CD4-positive, alpha-beta T cell (primary cell): ENCODE measurements at regions not wholly inside any gene's neighbourhood (a gene's known extent, or its start where the extent isn't known, plus 50 kb on each side); places are given as distances from the start of the nearest gene placed in this dataset.

ENCODE experiments used
- ATAC-seq: fragments of 200-7000 bp; cut with Tn5 transposase; one replicate; pipeline ENCODE4 v1.10.0; 2022; ENCODE audit warnings: mild to moderate bottlenecking; ENCODE audit not compliant: poor library complexity
- CTCF ChIA-PET: fragments of 350-600 bp; sonication (Branson Sonifier 250); formaldehyde crosslinking; loops from one replicate; lab custom pipeline; 2021; ENCODE audit warnings: antibody characterized with exemption, inconsistent platforms; lab: Charles Lee
- POLR2A ChIA-PET: fragments of 350-600 bp; sonication (Branson Sonifier 250); formaldehyde crosslinking; loops from one replicate; lab custom pipeline; 2021; ENCODE audit warnings: antibody characterized with exemption, inconsistent platforms; lab: Charles Lee
- DNase-seq, 14 experiments: peaks; one replicate each; pipeline ENCODE4 v3.0.0-alpha.2; 2013 to 2020; ENCODE audit warnings: mixed read lengths in 2 of 14
- H3K27ac ChIP-seq, 2 donors: one replicate each; pipeline versions ENCODE4 v1.5.1 to v1.7.0; 2013; ENCODE audit warnings: low read length in 2 of 2, low read depth in 1 of 2, mild to moderate bottlenecking in 1 of 2
- H3K27me3 ChIP-seq, 2 experiments: 1 replicate in 1 of 2; 2 replicates in 1 of 2; pipeline versions ENCODE4 v1.6.1 to v1.7.0; 2013; ENCODE audit warnings: low read length in 2 of 2, control low read depth in 1 of 2, mild to moderate bottlenecking in 1 of 2, moderate library complexity in 1 of 2; ENCODE audit not compliant: insufficient read depth in 2 of 2, control insufficient read depth in 1 of 2
- H3K36me3 ChIP-seq: one replicate; pipeline ENCODE4 v1.6.1; 2013; ENCODE audit warnings: low read length, control low read depth; ENCODE audit not compliant: insufficient read depth
- H3K4me1 ChIP-seq: one replicate; pipeline ENCODE4 v1.6.1; 2013; ENCODE audit warnings: low read length, control low read depth; ENCODE audit not compliant: insufficient read depth
- H3K4me3 ChIP-seq: one replicate; pipeline ENCODE4 v1.5.1; 2013; ENCODE audit warnings: mild to moderate bottlenecking, low read length, moderate library complexity
- H3K9me3 ChIP-seq, 2 experiments: 1 replicate in 1 of 2; 2 replicates in 1 of 2; pipeline versions ENCODE4 v1.6.1 to v1.7.0; 2013; ENCODE audit warnings: low read length in 2 of 2, mild to moderate bottlenecking in 2 of 2, control low read depth in 1 of 2, moderate library complexity in 1 of 2; ENCODE audit not compliant: control insufficient read depth in 1 of 2, insufficient read depth in 1 of 2
- H3K27ac Mint-ChIP-seq: one replicate; pipeline ENCODE4 v1.8.0; 2020; ENCODE audit warnings: mixed read lengths
- H3K27me3 Mint-ChIP-seq: one replicate; pipeline ENCODE4 v1.8.0; 2021; ENCODE audit warnings: mixed read lengths
- H3K36me3 Mint-ChIP-seq: one replicate; pipeline ENCODE4 v1.8.0; 2021; ENCODE audit warnings: low read depth, mixed read lengths
- H3K4me1 Mint-ChIP-seq: one replicate; pipeline ENCODE4 v1.8.0; 2021; ENCODE audit warnings: low read depth, mixed read lengths
- H3K4me3 Mint-ChIP-seq: one replicate; pipeline ENCODE4 v1.8.0; 2020; ENCODE audit warnings: mild to moderate bottlenecking, mixed read lengths
- H3K9me3 Mint-ChIP-seq: one replicate; pipeline ENCODE4 v1.8.0; 2020; ENCODE audit warnings: mixed read lengths
- CTCF ChIP-seq: fragments of 200-600 bp; IDR thresholded peaks from one replicate; pipeline ENCODE4 v1.8.0; 2022; ENCODE audit warnings: antibody characterized with exemption, mild to moderate bottlenecking
- intact Hi-C, 2 experiments: fragments of 100-400 bp; cut with DNase I in 1 of 2; cut with micrococcal nuclease in 1 of 2; formaldehyde crosslinking; loops; one replicate each; pipeline versions ENCODE4 v1.15.1 to v1.9.0; 2023 to 2025; cut with DNase I, micrococcal nuclease

- ChIA-PET CTCF (no interaction called here), POLR2A (no interaction called here)
- no peak for ATAC-seq
Measured at GRCh38 chr20:5410470-5410869, 93.7 kb upstream of the PROKR2 start.

GRCh38 chr20:5402903-5403531 lies 86.3 kb upstream of the PROKR2 start:
- Mint-ChIP-seq H3K9me3 (peaks cover 7% of the 10 kb centered on the region), H3K36me3 (no peaks in the 10 kb centered on the region), H3K4me1 (no peaks in the 10 kb centered on the region), H3K4me3 (no peak overlapping the region), H3K27ac (no peak overlapping the region), H3K27me3 (peaks cover 19% of the 10 kb centered on the region)
- intact Hi-C loops: no loop called here
- Histone ChIP-seq H3K27ac (no peak overlapping the region), H3K4me3 (no peak overlapping the region), H3K9me3 (peaks cover 0 to 15% of the 10 kb centered on the region in 2 experiments), H3K36me3 (no peaks in the 10 kb centered on the region), H3K27me3 (no peaks in the 10 kb centered on the region), H3K4me1 (no peaks in the 10 kb centered on the region)
- CTCF ChIA-PET: no interaction called here
- TF ChIP-seq CTCF: no peak
- POLR2A ChIA-PET: no interaction called here
- ATAC-seq (no peak), DNase-seq (peak in 1 of 14 experiments; percentile 4)

More at GRCh38 chr20:5410470-5410869, 93.7 kb upstream of the PROKR2 start:
- no peaks in the 10 kb centered on the region for H3K4me1 Mint-ChIP-seq
- H3K4me3 ChIP-seq: no peak overlapping the region
- H3K27me3 Mint-ChIP-seq: peaks cover 38% of the 10 kb centered on the region
- no peaks in the 10 kb centered on the region for H3K36me3 ChIP-seq
- no peaks in the 10 kb centered on the region for H3K36me3 Mint-ChIP-seq
- no peak for DNase-seq
- H3K4me3 Mint-ChIP-seq: no peak overlapping the region
- no peaks in the 10 kb centered on the region for H3K9me3 Mint-ChIP-seq
- intact Hi-C loops: no loop called here
- no peaks in the 10 kb centered on the region for H3K9me3 ChIP-seq
- no peak for TF ChIP-seq CTCF
- H3K27ac ChIP-seq: no peak overlapping the region
- H3K27ac Mint-ChIP-seq: no peak overlapping the region
- no peaks in the 10 kb centered on the region for H3K4me1 ChIP-seq
- H3K27me3 ChIP-seq: peaks cover 0 to 5% of the 10 kb centered on the region in 2 experiments

- Mint-ChIP-seq H3K27ac (no peak overlapping the region), H3K4me3 (no peak overlapping the region), H3K4me1 (no peaks in the 10 kb centered on the region), H3K9me3 (peaks cover 7% of the 10 kb centered on the region), H3K36me3 (no peaks in the 10 kb centered on the region), H3K27me3 (peaks cover 26% of the 10 kb centered on the region)
- CTCF ChIA-PET: no interaction called here
- ATAC-seq (no peak), DNase-seq (no peak)
- no peak overlapping the region for H3K4me3 ChIP-seq
- no peaks in the 10 kb centered on the region for H3K4me1 ChIP-seq
- H3K27me3 ChIP-seq: peaks cover 0 to 3% of the 10 kb centered on the region in 2 experiments
- intact Hi-C loops: no loop called here
- H3K9me3 ChIP-seq: peaks cover 0 to 15% of the 10 kb centered on the region in 2 experiments
- POLR2A ChIA-PET: no interaction called here
- TF ChIP-seq CTCF: no peak
- H3K27ac ChIP-seq: no peak overlapping the region
- H3K36me3 ChIP-seq: no peaks in the 10 kb centered on the region
Measured at GRCh38 chr20:5401277-5401875, 84.6 kb upstream of the PROKR2 start.
